Right atrium auricular region (tissue), 2 donors: ENCODE measurements at regions not wholly inside any gene's neighbourhood (a gene's known extent, or its start where the extent isn't known, plus 50 kb on each side); places are given as distances from the start of the nearest gene placed in this dataset.

ENCODE experiments used
- DNase-seq: peaks from one replicate; pipeline ENCODE4 v3.0.0-alpha.2; 2019; ENCODE audit warnings: low spot score
- H3K27ac ChIP-seq, 2 donors: fragments of 200-600 bp; sonication (generic); 1 replicate in 1 of 2; 2 replicates in 1 of 2; pipeline ENCODE4 v1.5.1; 2016 to 2019
- H3K27me3 ChIP-seq, 2 donors: fragments of 200-600 bp; sonication (generic); one replicate each; pipeline versions ENCODE4 v1.5.1 to v1.6.0; 2017 to 2019
- H3K36me3 ChIP-seq: fragments of 200-600 bp; sonication (generic); one replicate; pipeline ENCODE4 v1.5.1; 2016
- H3K4me1 ChIP-seq, 2 donors: fragments of 200-600 bp; sonication (generic); one replicate each; pipeline versions ENCODE4 v1.5.1 to v1.6.0; 2017 to 2019
- H3K4me3 ChIP-seq, 2 donors: fragments of 200-600 bp; sonication (generic); 1 replicate in 1 of 2; 2 replicates in 1 of 2; pipeline ENCODE4 v1.5.1; 2017 to 2019; ENCODE audit warnings: mild to moderate bottlenecking in 1 of 2, moderate library complexity in 1 of 2
- H3K9me3 ChIP-seq, 2 donors: fragments of 200-600 bp; sonication (generic); one replicate each; pipeline ENCODE4 v1.5.1; 2019
- TF ChIP-seq, protein P1 (sequence below), 2 donors: fragments of 200-600 bp; sonication (generic); IDR thresholded peaks; one replicate each; pipeline ENCODE4 v1.5.1; 2019; ENCODE audit warnings: antibody characterized with exemption in 2 of 2

DNA sequence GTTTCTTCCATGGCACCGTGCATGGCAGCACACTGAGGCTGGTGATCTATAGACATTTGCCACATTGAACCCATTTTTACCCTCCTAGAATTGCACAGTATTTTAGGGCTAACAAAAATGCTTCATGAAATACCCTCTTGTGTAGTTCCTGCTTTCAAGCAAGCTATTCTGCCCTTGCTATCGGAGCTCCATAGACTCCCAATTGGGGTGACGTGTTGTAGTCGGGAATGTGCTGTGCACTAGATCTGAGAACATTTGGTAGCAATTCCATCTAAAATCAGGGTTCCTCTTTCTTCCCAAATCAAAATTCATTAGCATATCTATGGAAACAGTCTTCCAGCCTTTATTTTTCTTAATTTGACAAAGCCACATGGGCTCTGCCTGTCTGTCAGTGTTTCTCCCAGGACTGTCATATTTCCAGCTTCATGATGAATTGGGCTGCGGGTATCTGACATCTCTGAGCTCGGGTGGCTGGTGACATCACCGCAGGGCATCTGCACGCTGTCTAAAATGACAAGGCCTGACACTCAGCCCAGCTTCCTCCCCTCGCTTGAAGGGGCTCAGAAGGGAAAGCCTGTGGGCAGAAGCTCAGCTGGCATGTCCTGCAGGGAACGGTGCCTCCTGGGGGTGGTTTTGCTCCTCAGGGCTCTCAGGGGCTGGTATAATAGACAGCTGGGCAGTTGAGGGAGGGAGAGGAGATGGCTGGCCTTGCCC, 406.4 kb downstream of the QKI start:
- no peaks in the 10 kb centered on the region for H3K4me1 ChIP-seq
- H3K27me3 ChIP-seq, result no peaks in the 10 kb centered on the region
- H3K9me3 ChIP-seq, result no peaks in the 10 kb centered on the region
- H3K27ac ChIP-seq, result no peak overlapping the region
- no peak for DNase-seq
- H3K4me3 ChIP-seq, result no peak overlapping the region
- TF ChIP-seq, protein P1, sequence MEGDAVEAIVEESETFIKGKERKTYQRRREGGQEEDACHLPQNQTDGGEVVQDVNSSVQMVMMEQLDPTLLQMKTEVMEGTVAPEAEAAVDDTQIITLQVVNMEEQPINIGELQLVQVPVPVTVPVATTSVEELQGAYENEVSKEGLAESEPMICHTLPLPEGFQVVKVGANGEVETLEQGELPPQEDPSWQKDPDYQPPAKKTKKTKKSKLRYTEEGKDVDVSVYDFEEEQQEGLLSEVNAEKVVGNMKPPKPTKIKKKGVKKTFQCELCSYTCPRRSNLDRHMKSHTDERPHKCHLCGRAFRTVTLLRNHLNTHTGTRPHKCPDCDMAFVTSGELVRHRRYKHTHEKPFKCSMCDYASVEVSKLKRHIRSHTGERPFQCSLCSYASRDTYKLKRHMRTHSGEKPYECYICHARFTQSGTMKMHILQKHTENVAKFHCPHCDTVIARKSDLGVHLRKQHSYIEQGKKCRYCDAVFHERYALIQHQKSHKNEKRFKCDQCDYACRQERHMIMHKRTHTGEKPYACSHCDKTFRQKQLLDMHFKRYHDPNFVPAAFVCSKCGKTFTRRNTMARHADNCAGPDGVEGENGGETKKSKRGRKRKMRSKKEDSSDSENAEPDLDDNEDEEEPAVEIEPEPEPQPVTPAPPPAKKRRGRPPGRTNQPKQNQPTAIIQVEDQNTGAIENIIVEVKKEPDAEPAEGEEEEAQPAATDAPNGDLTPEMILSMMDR (IDR thresholded peaks at IDR 0.05), result no peak
- H3K36me3 ChIP-seq, result no peaks in the 10 kb centered on the region

DNA sequence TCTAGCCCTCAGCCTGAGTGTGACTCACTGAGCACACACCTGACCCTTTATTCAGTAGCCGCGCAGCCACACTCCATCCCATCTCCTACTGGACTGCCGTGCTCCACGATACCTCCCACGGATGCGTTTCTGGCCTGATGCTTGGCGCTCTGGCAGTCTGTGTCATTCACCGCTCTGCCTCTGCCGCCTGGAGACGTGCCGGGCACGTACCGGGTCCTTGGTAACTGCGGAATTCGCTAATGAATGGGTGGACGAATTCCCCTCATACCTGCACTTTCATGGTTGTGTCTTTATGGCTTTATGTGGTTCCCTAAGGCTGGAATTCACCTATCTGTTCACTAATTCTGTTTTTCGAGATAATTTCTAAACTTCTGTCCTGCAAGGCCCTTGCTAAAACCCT, 405.7 kb downstream of the QKI start:
- DNase-seq, result no peak
- Histone ChIP-seq H3K4me3 (no peak overlapping the region), H3K9me3 (no peaks in the 10 kb centered on the region), H3K36me3 (no peaks in the 10 kb centered on the region), H3K4me1 (no peaks in the 10 kb centered on the region), H3K27me3 (no peaks in the 10 kb centered on the region), H3K27ac (no peak overlapping the region)
- TF ChIP-seq, protein P1 (IDR thresholded peaks at IDR 0.05), result no peak

DNA sequence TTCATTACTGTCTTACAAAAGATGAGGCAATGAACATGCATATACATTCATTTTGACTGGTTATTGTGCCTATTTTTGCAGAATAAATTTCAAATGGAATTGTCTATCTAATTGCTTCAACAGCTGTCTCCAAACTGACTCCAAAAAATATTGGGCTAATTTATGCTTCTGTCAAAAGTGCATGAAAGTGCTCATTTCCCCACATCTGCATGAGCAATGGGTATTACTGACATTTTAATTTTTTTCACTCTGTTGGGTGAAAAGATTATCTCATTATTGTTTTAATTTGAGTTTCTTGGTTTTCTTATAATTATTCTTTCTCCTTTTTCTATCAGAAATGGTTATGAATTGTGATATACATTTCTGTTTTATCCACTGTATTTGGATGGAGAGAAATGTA, 404.2 kb downstream of the QKI start:
- no peak for DNase-seq
- H3K9me3 ChIP-seq, result no peaks in the 10 kb centered on the region
- no peak overlapping the region for H3K4me3 ChIP-seq
- TF ChIP-seq, protein P1 (IDR thresholded peaks at IDR 0.05), result no peak
- no peak overlapping the region for H3K27ac ChIP-seq
- H3K36me3 ChIP-seq, result no peaks in the 10 kb centered on the region
- peaks cover 0 to 10% of the 10 kb centered on the region in 2 donors for H3K4me1 ChIP-seq
- no peaks in the 10 kb centered on the region for H3K27me3 ChIP-seq

GRCh38 chr6:163816441-163816840, 401.9 kb downstream of the QKI start:
- Histone ChIP-seq H3K36me3 (no peaks in the 10 kb centered on the region), H3K4me1 (peaks cover 0 to 10% of the 10 kb centered on the region in 2 donors), H3K4me3 (no peak overlapping the region), H3K27ac (no peak overlapping the region), H3K27me3 (no peaks in the 10 kb centered on the region), H3K9me3 (no peaks in the 10 kb centered on the region)
- DNase-seq, result no peak
- TF ChIP-seq, protein P1 (IDR thresholded peaks at IDR 0.05), result no peak

DNA sequence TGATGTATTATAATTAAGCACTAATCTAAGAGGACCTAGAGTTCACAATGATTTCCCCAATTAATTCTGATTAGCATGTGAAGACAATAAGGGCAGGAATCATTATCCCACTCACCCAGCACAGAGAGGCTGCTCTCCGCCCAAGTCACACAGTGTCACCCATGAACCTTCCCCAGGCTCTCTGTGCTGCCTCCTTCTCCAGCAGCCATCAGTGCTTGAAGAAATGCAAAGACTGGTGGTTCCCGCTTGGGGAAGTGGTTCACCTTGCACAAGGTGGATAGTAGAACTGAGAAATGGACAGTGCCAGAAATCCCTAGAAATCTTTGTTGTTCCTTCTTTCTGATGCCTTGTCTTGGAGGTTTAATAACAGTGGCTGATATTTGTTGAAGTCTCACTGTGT, 401.3 kb downstream of the QKI start:
- DNase-seq, result no peak
- Histone ChIP-seq H3K27me3 (no peaks in the 10 kb centered on the region), H3K9me3 (no peaks in the 10 kb centered on the region), H3K36me3 (no peaks in the 10 kb centered on the region), H3K4me1 (peaks cover 0 to 10% of the 10 kb centered on the region in 2 donors), H3K27ac (no peak overlapping the region), H3K4me3 (no peak overlapping the region)
- TF ChIP-seq, protein P1 (IDR thresholded peaks at IDR 0.05), result no peak
